Neural cell (in vitro differentiated cells): ENCODE measurements at regions not wholly inside any gene's neighbourhood (a gene's known extent, or its start where the extent isn't known, plus 50 kb on each side); places are given as distances from the start of the nearest gene placed in this dataset.

Source experiments
- CTCF ChIP-seq: fragments of 450-650 bp; IDR thresholded peaks from 2 replicates; pipeline ENCODE4 v1.5.1; 2014; ENCODE audit warnings: antibody characterized with exemption, mild to moderate bottlenecking, moderate library complexity; ENCODE audit not compliant: poor library complexity, severe bottlenecking
- EZH2 ChIP-seq: fragments of 200-600, 300-800 bp; shearing (Covaris generic), sonication (generic); IDR thresholded peaks from 2 replicates; pipeline ENCODE4 v1.6.1; 2014; ENCODE audit warnings: antibody characterized with exemption, low read length, borderline replicate concordance, mild to moderate bottlenecking; ENCODE audit not compliant: insufficient read depth, poor library complexity, severe bottlenecking
- RAD21 ChIP-seq: fragments of 450-650 bp; conservative IDR thresholded peaks from 2 replicates; pipeline ENCODE4 v1.6.1; 2014; ENCODE audit warnings: antibody characterized with exemption, mild to moderate bottlenecking, moderate library complexity
- REST ChIP-seq: IDR thresholded peaks from 2 replicates; pipeline ENCODE4 v1.6.1; 2012; ENCODE audit warnings: borderline replicate concordance

GRCh38 chr10:117476716-117477115 lies 65.8 kb upstream of the EMX2 start:
- TF ChIP-seq CTCF = no peak
- TF ChIP-seq EZH2 = no peak
- TF ChIP-seq RAD21 = no peak
- no peak for TF ChIP-seq REST
